Astrocyte (in vitro differentiated cells and primary cell): ENCODE measurements at regions not wholly inside any gene's neighbourhood (a gene's known extent, or its start where the extent isn't known, plus 50 kb on each side); places are given as distances from the start of the nearest gene placed in this dataset.

Experiments
- DNase-seq: peaks from one replicate; pipeline ENCODE4 v3.0.0-alpha.2; 2010; ENCODE audit warnings: low read depth
- FAIRE-seq: peaks from 2 replicates; lab custom pipeline; 2011; peaks lifted over from hg19 to GRCh38; lab: Jason Lieb, UNC
- H2AFZ ChIP-seq: 2 replicates; pipeline ENCODE4 v1.6.0; 2012; ENCODE audit warnings: low read depth, low read length, inconsistent platforms
- H3K27ac ChIP-seq: 2 replicates; pipeline ENCODE4 v1.5.1; 2011; ENCODE audit warnings: low read depth, low read length, inconsistent platforms
- H3K27me3 ChIP-seq: 2 replicates; pipeline ENCODE4 v1.6.0; 2011; ENCODE audit warnings: low read length, inconsistent platforms; ENCODE audit not compliant: insufficient read depth
- H3K36me3 ChIP-seq: 2 replicates; pipeline ENCODE4 v1.5.1; 2011; ENCODE audit warnings: low read length, inconsistent platforms; ENCODE audit not compliant: insufficient read depth
- H3K4me1 ChIP-seq: 2 replicates; pipeline ENCODE4 v1.5.1; 2011; ENCODE audit warnings: low read length, inconsistent platforms; ENCODE audit not compliant: insufficient read depth
- H3K4me2 ChIP-seq: 2 replicates; pipeline ENCODE4 v1.6.0; 2012; ENCODE audit warnings: low read length, inconsistent platforms
- H3K4me3 ChIP-seq: 2 replicates; pipeline ENCODE4 v1.5.1; 2011; ENCODE audit warnings: low read depth, mild to moderate bottlenecking, low read length, inconsistent platforms; ENCODE audit not compliant: insufficient read depth
- H3K79me2 ChIP-seq: 2 replicates; pipeline ENCODE4 v1.6.0; 2012; ENCODE audit warnings: mild to moderate bottlenecking, low read length, inconsistent platforms; ENCODE audit not compliant: insufficient read depth
- H3K9ac ChIP-seq: 2 replicates; pipeline ENCODE4 v1.6.0; 2012; ENCODE audit warnings: mild to moderate bottlenecking, low read length, inconsistent platforms
- H3K9me3 ChIP-seq: 2 replicates; pipeline ENCODE4 v1.5.1; 2012; ENCODE audit warnings: low read depth, mild to moderate bottlenecking, low read length, inconsistent platforms; ENCODE audit not compliant: insufficient read depth
- H4K20me1 ChIP-seq: 2 replicates; pipeline ENCODE4 v1.6.0; 2012; ENCODE audit warnings: low read length, inconsistent platforms; ENCODE audit not compliant: insufficient read depth
- H3K27ac Mint-ChIP-seq: one replicate; pipeline ENCODE4 v1.8.0; 2021; ENCODE audit warnings: mild to moderate bottlenecking, mixed read lengths; ENCODE audit not compliant: unreplicated experiment
- H3K27me3 Mint-ChIP-seq: one replicate; pipeline ENCODE4 v1.8.0; 2021; ENCODE audit warnings: low read depth, mixed read lengths; ENCODE audit not compliant: unreplicated experiment
- H3K36me3 Mint-ChIP-seq: one replicate; pipeline ENCODE4 v1.8.0; 2021; ENCODE audit warnings: low read depth, mixed read lengths; ENCODE audit not compliant: unreplicated experiment
- H3K4me1 Mint-ChIP-seq: one replicate; pipeline ENCODE4 v1.8.0; 2021; ENCODE audit warnings: low read depth, mixed read lengths; ENCODE audit not compliant: unreplicated experiment
- H3K4me3 Mint-ChIP-seq: one replicate; pipeline ENCODE4 v1.8.0; 2021; ENCODE audit warnings: mild to moderate bottlenecking, moderate library complexity, mixed read lengths; ENCODE audit not compliant: unreplicated experiment
- H3K9me3 Mint-ChIP-seq: one replicate; pipeline ENCODE4 v1.8.0; 2021; ENCODE audit warnings: mild to moderate bottlenecking, mixed read lengths; ENCODE audit not compliant: unreplicated experiment
- EZH2 ChIP-seq: IDR thresholded peaks from 2 replicates; pipeline ENCODE4 v1.6.1; 2012; ENCODE audit warnings: mild to moderate bottlenecking, low read length, inconsistent platforms; ENCODE audit not compliant: insufficient read depth
- TF ChIP-seq, protein P1 (sequence below): IDR thresholded peaks from 2 replicates; pipeline ENCODE4 v1.5.1; 2011; ENCODE audit warnings: low read depth, mild to moderate bottlenecking, inconsistent platforms, low read length, moderate library complexity; ENCODE audit not compliant: insufficient read depth

DNA sequence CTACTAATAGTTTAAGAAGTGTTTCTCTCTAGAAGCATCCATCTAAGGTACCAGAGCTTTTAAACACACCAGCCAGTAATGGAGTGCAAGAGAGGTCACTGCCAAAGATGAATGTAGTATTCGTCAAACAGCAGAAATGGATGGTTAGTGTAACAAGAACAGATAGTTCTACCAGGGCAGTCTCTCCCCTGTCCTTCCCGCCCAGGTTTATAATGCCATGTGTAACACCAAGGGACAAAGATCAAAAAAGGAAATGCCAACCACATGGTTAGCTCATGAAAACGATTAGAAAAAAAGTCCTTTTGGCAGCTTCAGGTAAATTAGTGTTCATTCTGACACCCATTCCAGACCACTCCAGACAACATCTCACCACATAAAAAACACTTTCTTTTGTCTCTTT lies 100.9 kb downstream of the RPS29 start:
- H3K4me3 ChIP-seq, result no peak overlapping the region
- H2AFZ ChIP-seq, result no peak overlapping the region
- no peaks in the 10 kb centered on the region for H3K4me1 ChIP-seq
- TF ChIP-seq EZH2, result no peak
- TF ChIP-seq, protein P1, sequence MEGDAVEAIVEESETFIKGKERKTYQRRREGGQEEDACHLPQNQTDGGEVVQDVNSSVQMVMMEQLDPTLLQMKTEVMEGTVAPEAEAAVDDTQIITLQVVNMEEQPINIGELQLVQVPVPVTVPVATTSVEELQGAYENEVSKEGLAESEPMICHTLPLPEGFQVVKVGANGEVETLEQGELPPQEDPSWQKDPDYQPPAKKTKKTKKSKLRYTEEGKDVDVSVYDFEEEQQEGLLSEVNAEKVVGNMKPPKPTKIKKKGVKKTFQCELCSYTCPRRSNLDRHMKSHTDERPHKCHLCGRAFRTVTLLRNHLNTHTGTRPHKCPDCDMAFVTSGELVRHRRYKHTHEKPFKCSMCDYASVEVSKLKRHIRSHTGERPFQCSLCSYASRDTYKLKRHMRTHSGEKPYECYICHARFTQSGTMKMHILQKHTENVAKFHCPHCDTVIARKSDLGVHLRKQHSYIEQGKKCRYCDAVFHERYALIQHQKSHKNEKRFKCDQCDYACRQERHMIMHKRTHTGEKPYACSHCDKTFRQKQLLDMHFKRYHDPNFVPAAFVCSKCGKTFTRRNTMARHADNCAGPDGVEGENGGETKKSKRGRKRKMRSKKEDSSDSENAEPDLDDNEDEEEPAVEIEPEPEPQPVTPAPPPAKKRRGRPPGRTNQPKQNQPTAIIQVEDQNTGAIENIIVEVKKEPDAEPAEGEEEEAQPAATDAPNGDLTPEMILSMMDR, result no peak
- no peaks in the 10 kb centered on the region for H4K20me1 ChIP-seq
- Mint-ChIP-seq H3K36me3 (no peaks in the 10 kb centered on the region), H3K4me1 (no peaks in the 10 kb centered on the region), H3K9me3 (peaks cover 7% of the 10 kb centered on the region), H3K27me3 (peaks cover 7% of the 10 kb centered on the region), H3K27ac (no peak overlapping the region), H3K4me3 (no peak overlapping the region)
- H3K27ac ChIP-seq, result no peak overlapping the region
- H3K4me2 ChIP-seq, result no peak overlapping the region
- no peak for DNase-seq
- no peaks in the 10 kb centered on the region for H3K79me2 ChIP-seq
- H3K9ac ChIP-seq, result no peak overlapping the region
- H3K27me3 ChIP-seq, result peaks cover 2% of the 10 kb centered on the region
- no peaks in the 10 kb centered on the region for H3K9me3 ChIP-seq
- FAIRE-seq, result no peak
- no peaks in the 10 kb centered on the region for H3K36me3 ChIP-seq

DNA sequence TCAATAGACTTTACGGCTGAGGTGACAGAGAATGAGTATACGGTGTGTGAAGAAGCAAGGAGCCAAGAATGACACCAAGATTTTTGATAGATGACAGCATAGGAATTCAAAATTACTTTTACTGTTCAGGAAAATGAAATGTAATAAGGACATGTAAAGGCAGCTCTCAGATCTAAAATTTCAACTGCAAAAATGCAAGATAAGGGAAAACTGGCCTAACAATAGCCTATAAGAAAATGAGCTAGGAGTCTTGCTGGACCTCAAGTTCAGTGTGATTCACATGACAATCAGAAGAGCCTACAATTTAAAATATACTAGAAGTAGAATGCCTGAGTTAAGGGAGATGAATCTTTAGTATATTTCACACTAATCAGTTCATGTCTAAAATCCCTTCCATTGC lies 102.0 kb downstream of the RPS29 start:
- H4K20me1 ChIP-seq, result no peaks in the 10 kb centered on the region
- H3K9me3 ChIP-seq, result no peaks in the 10 kb centered on the region
- H3K4me1 ChIP-seq, result no peaks in the 10 kb centered on the region
- no peaks in the 10 kb centered on the region for H3K79me2 ChIP-seq
- DNase-seq (no peak), FAIRE-seq (no peak)
- no peak overlapping the region for H3K4me2 ChIP-seq
- Mint-ChIP-seq H3K36me3 (no peaks in the 10 kb centered on the region), H3K27me3 (peaks cover 5% of the 10 kb centered on the region), H3K27ac (no peak overlapping the region), H3K4me1 (no peaks in the 10 kb centered on the region), H3K4me3 (no peak overlapping the region), H3K9me3 (peaks cover 7% of the 10 kb centered on the region)
- H2AFZ ChIP-seq, result no peak overlapping the region
- no peaks in the 10 kb centered on the region for H3K36me3 ChIP-seq
- no peak overlapping the region for H3K4me3 ChIP-seq
- H3K27me3 ChIP-seq, result peaks cover 2% of the 10 kb centered on the region
- H3K9ac ChIP-seq, result no peak overlapping the region
- H3K27ac ChIP-seq, result no peak overlapping the region
- TF ChIP-seq, protein P1, result no peak
- TF ChIP-seq EZH2, result no peak

DNA sequence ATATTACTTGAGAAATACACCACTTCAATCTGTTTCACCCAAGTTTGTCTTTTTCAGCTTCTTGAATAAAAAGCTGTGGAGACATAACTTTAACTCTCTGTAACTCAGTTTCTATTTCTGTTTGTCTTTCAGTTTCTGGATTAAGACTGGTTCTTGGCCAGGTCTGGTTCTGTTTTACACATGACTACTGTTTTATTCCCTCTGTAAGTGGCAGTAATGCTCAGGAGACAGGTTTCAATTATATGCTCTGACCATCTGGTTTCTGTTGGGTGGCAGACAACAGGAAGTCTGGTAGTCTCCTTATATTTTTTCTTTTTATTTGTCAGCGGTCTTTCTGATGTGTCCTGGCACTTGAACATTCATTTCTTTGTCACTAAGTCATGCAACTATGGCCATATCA lies 102.9 kb downstream of the RPS29 start:
- Histone ChIP-seq H3K9ac (no peak overlapping the region), H3K36me3 (no peaks in the 10 kb centered on the region), H2AFZ (no peak overlapping the region), H3K4me1 (no peaks in the 10 kb centered on the region), H3K9me3 (no peaks in the 10 kb centered on the region), H3K27me3 (peaks cover 2% of the 10 kb centered on the region), H3K79me2 (no peaks in the 10 kb centered on the region), H4K20me1 (no peaks in the 10 kb centered on the region), H3K4me3 (no peak overlapping the region), H3K27ac (no peak overlapping the region), H3K4me2 (no peak overlapping the region)
- Mint-ChIP-seq H3K36me3 (no peaks in the 10 kb centered on the region), H3K9me3 (peaks cover 7% of the 10 kb centered on the region), H3K4me1 (no peaks in the 10 kb centered on the region), H3K4me3 (no peak overlapping the region), H3K27ac (no peak overlapping the region), H3K27me3 (peaks cover 5% of the 10 kb centered on the region)
- no peak for FAIRE-seq
- DNase-seq, result no peak
- TF ChIP-seq EZH2, result no peak
- TF ChIP-seq, protein P1, result no peak
